HFFc6 (cell line): ENCODE measurements at regions not wholly inside any gene's neighbourhood (a gene's known extent, or its start where the extent isn't known, plus 50 kb on each side); places are given as distances from the start of the nearest gene placed in this dataset.

ENCODE experiments used
- DNase-seq: peaks from one replicate; pipeline ENCODE4 v3.0.0-alpha.2; 2018
- H3K27ac Mint-ChIP-seq: 2 replicates; pipeline ENCODE4 v1.8.0; 2020; ENCODE audit warnings: mild to moderate bottlenecking, mixed read lengths
- H3K27me3 Mint-ChIP-seq: 2 replicates; pipeline ENCODE4 v1.8.0; 2021; ENCODE audit warnings: mild to moderate bottlenecking, moderate library complexity, mixed read lengths; ENCODE audit not compliant: insufficient read depth
- H3K36me3 Mint-ChIP-seq: 2 replicates; pipeline ENCODE4 v1.8.0; 2021; ENCODE audit warnings: low read depth, mixed read lengths
- H3K4me1 Mint-ChIP-seq: 2 replicates; pipeline ENCODE4 v1.8.0; 2020; ENCODE audit warnings: low read depth, mixed read lengths
- H3K4me3 Mint-ChIP-seq: 2 replicates; pipeline ENCODE4 v1.8.0; 2020; ENCODE audit warnings: mild to moderate bottlenecking, moderate library complexity, mixed read lengths
- H3K9me3 Mint-ChIP-seq: 2 replicates; pipeline ENCODE4 v1.8.0; 2020; ENCODE audit warnings: mild to moderate bottlenecking, mixed read lengths
- TF ChIP-seq, protein P1 (sequence below): fragments of 200-600 bp; sonication (generic); IDR thresholded peaks from 2 replicates; pipeline ENCODE4 v1.5.0; 2021; ENCODE audit warnings: antibody characterized with exemption, mild to moderate bottlenecking

DNA sequence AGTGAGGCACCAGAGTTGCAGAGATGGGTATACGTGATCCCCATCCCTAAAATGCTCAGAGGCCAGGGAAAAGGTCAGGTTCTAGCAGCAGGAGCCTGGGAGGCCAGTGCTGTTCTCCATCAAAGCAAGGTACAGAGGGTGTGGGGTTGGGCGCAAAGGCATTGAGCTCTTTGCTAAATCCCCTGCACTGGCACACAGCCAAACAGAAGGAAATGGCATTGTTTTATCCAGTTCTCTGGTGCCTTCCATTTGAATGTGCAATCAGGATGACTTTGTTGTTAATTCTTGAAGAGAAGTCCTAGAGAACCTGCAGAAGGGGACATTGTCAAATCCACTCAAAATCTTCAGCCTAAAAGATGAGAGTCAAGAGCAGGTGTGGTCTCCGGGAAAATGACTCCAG, 111.3 kb upstream of the CHST15 start:
- TF ChIP-seq, protein P1, sequence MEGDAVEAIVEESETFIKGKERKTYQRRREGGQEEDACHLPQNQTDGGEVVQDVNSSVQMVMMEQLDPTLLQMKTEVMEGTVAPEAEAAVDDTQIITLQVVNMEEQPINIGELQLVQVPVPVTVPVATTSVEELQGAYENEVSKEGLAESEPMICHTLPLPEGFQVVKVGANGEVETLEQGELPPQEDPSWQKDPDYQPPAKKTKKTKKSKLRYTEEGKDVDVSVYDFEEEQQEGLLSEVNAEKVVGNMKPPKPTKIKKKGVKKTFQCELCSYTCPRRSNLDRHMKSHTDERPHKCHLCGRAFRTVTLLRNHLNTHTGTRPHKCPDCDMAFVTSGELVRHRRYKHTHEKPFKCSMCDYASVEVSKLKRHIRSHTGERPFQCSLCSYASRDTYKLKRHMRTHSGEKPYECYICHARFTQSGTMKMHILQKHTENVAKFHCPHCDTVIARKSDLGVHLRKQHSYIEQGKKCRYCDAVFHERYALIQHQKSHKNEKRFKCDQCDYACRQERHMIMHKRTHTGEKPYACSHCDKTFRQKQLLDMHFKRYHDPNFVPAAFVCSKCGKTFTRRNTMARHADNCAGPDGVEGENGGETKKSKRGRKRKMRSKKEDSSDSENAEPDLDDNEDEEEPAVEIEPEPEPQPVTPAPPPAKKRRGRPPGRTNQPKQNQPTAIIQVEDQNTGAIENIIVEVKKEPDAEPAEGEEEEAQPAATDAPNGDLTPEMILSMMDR: no peak
- H3K4me1 Mint-ChIP-seq: no peaks in the 10 kb centered on the region
- H3K27ac Mint-ChIP-seq: no peak overlapping the region
- no peak overlapping the region for H3K4me3 Mint-ChIP-seq
- no peak for DNase-seq
- no peaks in the 10 kb centered on the region for H3K36me3 Mint-ChIP-seq
- peaks cover 19% of the 10 kb centered on the region; the same call in 1 of the 2 replicates for H3K9me3 Mint-ChIP-seq
- peaks cover 11% of the 10 kb centered on the region; the same call in 1 of the 2 replicates for H3K27me3 Mint-ChIP-seq

DNA sequence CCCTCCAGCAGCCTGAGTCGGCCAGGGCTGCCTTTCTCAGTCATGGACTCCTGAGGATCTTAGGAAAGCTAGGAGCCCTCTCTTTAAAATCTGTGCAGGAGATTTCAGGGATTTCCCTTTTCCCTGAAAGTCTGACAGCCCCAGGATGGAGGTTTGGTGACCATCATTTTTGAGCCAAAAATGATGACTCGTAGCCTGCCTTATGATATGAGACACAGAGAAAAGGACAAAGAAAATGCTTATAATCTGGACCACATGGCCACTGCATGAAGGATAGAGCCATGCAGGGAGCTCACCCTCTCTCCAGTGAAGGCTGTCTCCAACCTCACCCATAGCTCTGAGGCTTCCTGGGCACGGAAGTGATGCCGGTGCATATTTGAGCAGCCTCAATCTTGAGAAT, 106.6 kb upstream of the CHST15 start:
- Mint-ChIP-seq H3K27me3 (peaks cover 17% of the 10 kb centered on the region; the same call in 1 of the 2 replicates), H3K4me3 (no peak overlapping the region), H3K4me1 (no peaks in the 10 kb centered on the region), H3K9me3 (peaks cover 16% of the 10 kb centered on the region; the same call in 1 of the 2 replicates), H3K27ac (no peak overlapping the region), H3K36me3 (no peaks in the 10 kb centered on the region)
- DNase-seq: no peak
- TF ChIP-seq, protein P1: no peak

DNA sequence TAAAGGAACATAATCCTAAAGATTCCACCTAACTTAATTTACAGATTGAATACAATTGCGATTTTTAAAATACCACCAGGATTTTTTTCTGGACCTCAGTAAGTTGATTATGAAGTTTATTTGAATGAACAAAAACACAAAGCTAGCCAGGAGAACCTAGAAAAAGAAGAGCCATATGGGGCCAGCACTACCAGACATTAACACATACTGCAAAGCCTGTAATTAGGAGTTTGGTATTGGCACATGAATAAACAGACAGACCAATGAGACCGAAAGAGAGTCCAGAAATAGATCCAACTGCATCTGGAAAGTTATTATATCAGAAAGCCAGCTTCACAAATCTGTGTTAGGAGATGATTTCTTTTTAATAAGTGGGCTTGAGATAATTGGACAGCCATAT, 105.5 kb upstream of the CHST15 start:
- peaks cover 17% of the 10 kb centered on the region; the same call in 1 of the 2 replicates for H3K27me3 Mint-ChIP-seq

DNA sequence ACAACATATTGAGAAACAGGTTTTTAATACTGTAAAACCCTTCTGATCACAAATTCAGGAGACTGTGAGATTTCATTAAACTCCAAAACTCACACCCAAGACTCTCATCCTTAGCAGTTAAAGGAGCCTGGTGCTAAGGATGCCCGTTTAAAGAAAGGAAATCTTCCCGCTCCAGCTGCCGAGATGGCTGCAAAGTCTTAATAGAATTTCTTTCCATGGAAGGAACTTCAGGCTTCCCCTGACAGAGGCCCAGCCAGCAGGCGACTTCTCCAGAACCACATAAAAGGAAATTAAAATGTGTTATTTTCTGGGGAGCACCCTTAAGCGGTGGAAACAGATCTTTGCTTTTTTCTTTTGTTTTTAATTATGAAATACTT, 104.7 kb upstream of the CHST15 start:
- no peak overlapping the region for H3K27ac Mint-ChIP-seq
- H3K9me3 Mint-ChIP-seq: peaks cover 16% of the 10 kb centered on the region; the same call in 1 of the 2 replicates
- TF ChIP-seq, protein P1: no peak
- DNase-seq: no peak
- H3K4me3 Mint-ChIP-seq: no peak overlapping the region
- peaks cover 17% of the 10 kb centered on the region; the same call in 1 of the 2 replicates for H3K27me3 Mint-ChIP-seq
- H3K36me3 Mint-ChIP-seq: no peaks in the 10 kb centered on the region
- no peaks in the 10 kb centered on the region for H3K4me1 Mint-ChIP-seq

More for the DNA sequence above, 105.5 kb upstream of the CHST15 start:
- Mint-ChIP-seq H3K36me3 (no peaks in the 10 kb centered on the region), H3K9me3 (peaks cover 16% of the 10 kb centered on the region; the same call in 1 of the 2 replicates), H3K27ac (no peak overlapping the region), H3K4me1 (no peaks in the 10 kb centered on the region), H3K4me3 (no peak overlapping the region)
- TF ChIP-seq, protein P1: no peak
- DNase-seq: no peak

DNA sequence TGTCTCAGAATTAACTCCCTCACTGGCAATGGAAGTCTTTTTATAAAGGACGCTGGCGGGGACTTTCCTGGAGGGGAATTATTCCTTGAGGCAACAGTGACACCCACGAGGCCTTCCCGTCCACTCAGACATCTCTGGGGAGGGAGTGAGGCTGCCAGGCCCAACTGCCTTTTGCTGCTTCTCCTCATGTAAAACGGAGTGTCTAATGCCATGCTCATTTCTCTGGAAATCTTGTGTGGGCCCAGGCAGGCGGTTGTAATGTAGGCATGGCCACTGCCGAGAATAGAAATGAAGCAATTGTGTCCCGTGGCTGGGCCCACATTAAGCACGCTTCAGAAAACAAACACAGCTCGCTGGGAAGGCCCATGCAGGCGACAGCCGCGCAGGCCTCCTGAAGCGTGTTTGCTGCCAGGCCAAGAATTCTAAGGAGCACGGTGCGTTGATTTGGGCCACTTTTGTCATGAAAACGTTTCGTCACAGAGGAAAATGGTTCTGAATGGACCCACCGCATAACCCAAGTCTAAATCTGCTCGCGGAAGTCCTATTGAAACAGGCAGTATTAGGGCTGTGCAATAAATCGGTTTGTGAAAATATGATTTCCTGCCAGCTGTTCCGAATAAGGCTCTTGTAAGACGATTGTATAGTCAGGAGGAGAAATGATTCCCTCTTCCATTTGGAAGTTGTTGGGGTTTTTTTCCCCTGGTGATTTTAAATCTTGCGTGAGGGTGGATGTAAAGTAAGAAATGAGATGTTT, 104.2 kb upstream of the CHST15 start:
- Mint-ChIP-seq H3K9me3 (peaks cover 16% of the 10 kb centered on the region; the same call in 1 of the 2 replicates), H3K4me3 (no peak overlapping the region), H3K27me3 (peaks cover 13% of the 10 kb centered on the region; the same call in 1 of the 2 replicates), H3K27ac (no peak overlapping the region), H3K36me3 (no peaks in the 10 kb centered on the region), H3K4me1 (no peaks in the 10 kb centered on the region)
- no peak for DNase-seq
- TF ChIP-seq, protein P1: no peak
